CD4-positive, alpha-beta T cell treated with Interleukin-17A for 1 hour (primary cell): ENCODE measurements at regions not wholly inside any gene's neighbourhood (a gene's known extent, or its start where the extent isn't known, plus 50 kb on each side); places are given as distances from the start of the nearest gene placed in this dataset.
"Not testable (repeated sequence)": the region's sequence is repeated elsewhere in the genome, so short reads cannot be mapped to it uniquely, and the experiment has no call there.

Source experiments
- DNase-seq: peaks from one replicate; pipeline ENCODE4 v3.0.0-alpha.2; 2020

- no peak for DNase-seq
Observed at GRCh38 chr1:227411066-227411465, 92.8 kb upstream of the CDC42BPA start.

GRCh38 chr1:227406332-227406731, 88.0 kb upstream of the CDC42BPA start:
- DNase-seq = not testable (repeated sequence)

- DNase-seq = no peak
Observed at GRCh38 chr1:227403535-227403934, 85.2 kb upstream of the CDC42BPA start.

- no peak for DNase-seq
Observed at GRCh38 chr1:227401562-227402342, 83.5 kb upstream of the CDC42BPA start.

GRCh38 chr1:227399152-227399730, 80.9 kb upstream of the CDC42BPA start:
- DNase-seq = no peak

GRCh38 chr1:227397354-227397978, 79.2 kb upstream of the CDC42BPA start:
- DNase-seq = no peak

- DNase-seq = no peak
Observed at GRCh38 chr1:227396539-227397353, 78.5 kb upstream of the CDC42BPA start.

GRCh38 chr1:227395426-227396028, 77.2 kb upstream of the CDC42BPA start:
- DNase-seq = no peak

- no peak for DNase-seq
Observed at GRCh38 chr1:227392984-227393764, 74.9 kb upstream of the CDC42BPA start.

- no peak for DNase-seq
Observed at GRCh38 chr1:227391879-227392278, 73.6 kb upstream of the CDC42BPA start.

- no peak for DNase-seq
Observed at GRCh38 chr1:227391211-227391610, 72.9 kb upstream of the CDC42BPA start.

GRCh38 chr1:227390525-227390924, 72.2 kb upstream of the CDC42BPA start:
- no peak for DNase-seq

- DNase-seq = no peak
Observed at GRCh38 chr1:227388214-227389168, 70.2 kb upstream of the CDC42BPA start.

- DNase-seq = no peak
Observed at GRCh38 chr1:227379555-227379892, 61.2 kb upstream of the CDC42BPA start.

GRCh38 chr1:227378871-227379554, 60.7 kb upstream of the CDC42BPA start:
- no peak for DNase-seq

- DNase-seq = no peak
Observed at GRCh38 chr1:227378181-227378580, 59.9 kb upstream of the CDC42BPA start.

GRCh38 chr1:227374846-227375245, 56.6 kb upstream of the CDC42BPA start:
- no peak for DNase-seq

GRCh38 chr1:227372726-227373130, 54.4 kb upstream of the CDC42BPA start:
- no peak for DNase-seq

GRCh38 chr1:227370533-227371254, 52.4 kb upstream of the CDC42BPA start:
- DNase-seq = no peak
